Nephron progenitor cell (in vitro differentiated cells): ENCODE measurements at regions not wholly inside any gene's neighbourhood (a gene's known extent, or its start where the extent isn't known, plus 50 kb on each side); places are given as distances from the start of the nearest gene placed in this dataset.

Experiments
- DNase-seq: peaks from one replicate; pipeline ENCODE4 v3.0.0; 2021
- H3K27ac Mint-ChIP-seq: 2 replicates; pipeline ENCODE4 v1.8.0; 2021; ENCODE audit warnings: mild to moderate bottlenecking, moderate library complexity, mixed read lengths
- H3K27me3 Mint-ChIP-seq: 2 replicates; pipeline ENCODE4 v1.8.0; 2021; ENCODE audit warnings: mild to moderate bottlenecking, low read depth, mixed read lengths; ENCODE audit not compliant: poor library complexity
- H3K36me3 Mint-ChIP-seq: 2 replicates; pipeline ENCODE4 v1.8.0; 2021; ENCODE audit warnings: low read depth, mixed read lengths
- H3K4me1 Mint-ChIP-seq: 2 replicates; pipeline ENCODE4 v1.8.0; 2021; ENCODE audit warnings: mixed read lengths
- H3K4me3 Mint-ChIP-seq: 2 replicates; pipeline ENCODE4 v1.8.0; 2021; ENCODE audit warnings: mild to moderate bottlenecking, moderate library complexity, mixed read lengths
- H3K9me3 Mint-ChIP-seq: 2 replicates; pipeline ENCODE4 v1.8.0; 2021; ENCODE audit warnings: mild to moderate bottlenecking, moderate library complexity, mixed read lengths
- TF ChIP-seq, protein P1 (sequence below): fragments of 200-600 bp; sonication (generic); IDR thresholded peaks from 2 replicates; pipeline ENCODE4 v1.5.0; 2021; ENCODE audit warnings: antibody characterized with exemption

DNA sequence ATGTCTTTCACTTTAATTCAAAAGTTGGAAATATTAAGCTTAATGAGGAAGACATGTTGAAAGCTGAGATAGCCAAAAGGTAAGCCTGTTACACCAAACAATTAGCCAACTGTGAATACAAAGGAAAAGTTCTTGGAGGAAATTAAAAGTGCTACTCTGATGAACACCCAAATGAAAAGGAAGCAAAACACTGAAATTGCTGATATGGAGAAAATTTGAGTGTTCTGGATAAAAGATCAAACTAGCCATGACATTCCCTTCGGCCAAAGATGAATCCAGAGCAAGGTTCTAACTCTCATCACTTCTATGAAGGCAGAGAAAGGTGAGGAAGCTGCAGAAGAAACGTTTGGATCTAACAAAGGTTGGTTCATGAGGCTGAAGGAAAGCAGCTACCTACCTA lies 280.8 kb upstream of the BCHE start:
- Mint-ChIP-seq H3K9me3 (peaks cover 6% of the 10 kb centered on the region), H3K4me1 (no peaks in the 10 kb centered on the region), H3K27ac (no peak overlapping the region), H3K27me3 (no peaks in the 10 kb centered on the region), H3K36me3 (no peaks in the 10 kb centered on the region), H3K4me3 (no peak overlapping the region)
- DNase-seq, result no peak
- TF ChIP-seq, protein P1, sequence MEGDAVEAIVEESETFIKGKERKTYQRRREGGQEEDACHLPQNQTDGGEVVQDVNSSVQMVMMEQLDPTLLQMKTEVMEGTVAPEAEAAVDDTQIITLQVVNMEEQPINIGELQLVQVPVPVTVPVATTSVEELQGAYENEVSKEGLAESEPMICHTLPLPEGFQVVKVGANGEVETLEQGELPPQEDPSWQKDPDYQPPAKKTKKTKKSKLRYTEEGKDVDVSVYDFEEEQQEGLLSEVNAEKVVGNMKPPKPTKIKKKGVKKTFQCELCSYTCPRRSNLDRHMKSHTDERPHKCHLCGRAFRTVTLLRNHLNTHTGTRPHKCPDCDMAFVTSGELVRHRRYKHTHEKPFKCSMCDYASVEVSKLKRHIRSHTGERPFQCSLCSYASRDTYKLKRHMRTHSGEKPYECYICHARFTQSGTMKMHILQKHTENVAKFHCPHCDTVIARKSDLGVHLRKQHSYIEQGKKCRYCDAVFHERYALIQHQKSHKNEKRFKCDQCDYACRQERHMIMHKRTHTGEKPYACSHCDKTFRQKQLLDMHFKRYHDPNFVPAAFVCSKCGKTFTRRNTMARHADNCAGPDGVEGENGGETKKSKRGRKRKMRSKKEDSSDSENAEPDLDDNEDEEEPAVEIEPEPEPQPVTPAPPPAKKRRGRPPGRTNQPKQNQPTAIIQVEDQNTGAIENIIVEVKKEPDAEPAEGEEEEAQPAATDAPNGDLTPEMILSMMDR, result no peak

DNA sequence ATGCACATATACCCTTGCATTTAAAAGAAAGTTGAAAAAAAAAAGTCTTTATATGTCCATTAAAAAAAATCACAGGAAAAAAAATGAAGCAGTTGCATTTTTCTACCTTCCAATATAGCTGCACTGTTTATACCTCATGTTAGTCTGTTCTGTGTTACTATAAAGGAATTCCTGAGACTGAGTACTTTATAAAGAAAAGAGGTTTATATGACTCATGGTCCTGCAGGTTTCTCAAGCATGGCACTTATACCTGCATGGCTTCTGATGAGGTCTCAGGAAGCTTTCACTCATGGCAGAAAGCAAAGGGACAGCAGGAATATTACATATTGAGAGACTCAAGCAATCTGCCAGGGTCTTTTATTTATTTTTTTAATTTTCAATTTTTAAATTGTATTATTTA lies 277.2 kb upstream of the BCHE start:
- no peak overlapping the region for H3K4me3 Mint-ChIP-seq
- H3K4me1 Mint-ChIP-seq, result peaks cover 5% of the 10 kb centered on the region
- peaks cover 6% of the 10 kb centered on the region for H3K9me3 Mint-ChIP-seq
- TF ChIP-seq, protein P1, result no peak
- no peak overlapping the region for H3K27ac Mint-ChIP-seq
- H3K36me3 Mint-ChIP-seq, result no peaks in the 10 kb centered on the region
- no peaks in the 10 kb centered on the region for H3K27me3 Mint-ChIP-seq
- no peak for DNase-seq

DNA sequence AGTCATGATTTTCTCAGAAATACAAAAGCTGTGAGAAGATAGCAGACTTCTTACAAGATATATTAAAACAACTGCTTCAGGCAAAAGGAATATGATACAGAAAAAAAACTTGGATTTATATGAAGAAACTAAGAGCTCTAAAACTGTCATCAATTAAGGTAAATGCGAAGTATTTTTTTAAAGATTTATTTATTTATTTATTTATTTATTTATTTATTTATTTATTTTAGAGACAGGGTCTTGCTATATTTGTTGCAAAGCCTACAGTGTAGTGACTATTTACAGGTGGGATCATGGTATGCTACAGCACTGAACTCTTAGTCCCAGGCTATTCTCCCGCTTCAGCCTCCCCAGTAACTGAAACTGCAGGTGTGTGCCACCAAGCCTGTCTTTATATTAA lies 274.3 kb upstream of the BCHE start:
- TF ChIP-seq, protein P1, result no peak
- Mint-ChIP-seq H3K9me3 (no peaks in the 10 kb centered on the region), H3K27ac (no peak overlapping the region), H3K36me3 (no peaks in the 10 kb centered on the region), H3K4me1 (peaks cover 5% of the 10 kb centered on the region), H3K27me3 (peaks cover under 1% of the 10 kb centered on the region), H3K4me3 (no peak overlapping the region)
- no peak for DNase-seq

DNA sequence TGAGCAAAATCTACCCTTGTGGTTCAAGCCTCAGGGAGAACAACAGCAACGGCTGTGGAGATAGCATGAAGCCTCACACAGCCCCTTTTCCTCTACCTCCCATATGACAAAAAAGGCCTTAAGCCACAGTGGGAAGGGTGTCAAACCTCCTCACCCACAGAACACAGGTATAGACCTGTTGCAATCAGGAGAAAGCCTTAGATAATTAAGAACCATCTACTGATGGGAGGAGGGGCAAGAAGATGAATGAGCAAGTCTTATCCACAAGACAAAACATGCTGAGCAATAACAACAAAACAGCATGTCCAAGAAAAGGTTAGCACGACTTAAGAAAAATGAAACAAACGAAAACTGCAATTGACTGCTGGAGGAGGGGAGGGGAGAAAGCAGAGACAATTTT lies 272.9 kb upstream of the BCHE start:
- peaks cover 5% of the 10 kb centered on the region for H3K4me1 Mint-ChIP-seq
- H3K36me3 Mint-ChIP-seq, result no peaks in the 10 kb centered on the region
- no peak for DNase-seq
- H3K27ac Mint-ChIP-seq, result peak overlapping the region; percentile 43
- TF ChIP-seq, protein P1, result no peak
- no peak overlapping the region for H3K4me3 Mint-ChIP-seq
- no peaks in the 10 kb centered on the region for H3K9me3 Mint-ChIP-seq
- peaks cover 4% of the 10 kb centered on the region for H3K27me3 Mint-ChIP-seq

DNA sequence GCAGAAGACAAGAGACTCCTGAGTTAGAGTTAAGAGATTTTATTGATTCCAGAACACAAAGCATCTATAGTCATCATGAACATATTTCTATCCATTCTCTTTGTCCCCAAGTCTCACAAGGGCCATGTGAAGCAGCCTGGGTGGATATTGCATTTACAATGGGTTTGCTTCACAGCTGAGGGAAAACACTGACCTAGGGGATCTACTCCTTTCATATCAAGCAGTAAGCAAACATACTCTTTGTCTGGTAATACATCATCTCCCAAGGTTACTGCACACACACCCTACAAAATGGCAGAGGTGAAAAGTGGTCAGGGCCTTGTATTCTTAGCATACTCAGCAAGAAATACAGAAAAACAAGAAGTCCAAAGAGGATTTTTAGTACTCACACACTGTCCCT lies 267.7 kb upstream of the BCHE start:
- Mint-ChIP-seq H3K27me3 (peaks cover 4% of the 10 kb centered on the region), H3K4me3 (no peak overlapping the region), H3K36me3 (no peaks in the 10 kb centered on the region), H3K4me1 (no peaks in the 10 kb centered on the region), H3K9me3 (no peaks in the 10 kb centered on the region), H3K27ac (no peak overlapping the region)
- DNase-seq, result no peak
- TF ChIP-seq, protein P1, result no peak

DNA sequence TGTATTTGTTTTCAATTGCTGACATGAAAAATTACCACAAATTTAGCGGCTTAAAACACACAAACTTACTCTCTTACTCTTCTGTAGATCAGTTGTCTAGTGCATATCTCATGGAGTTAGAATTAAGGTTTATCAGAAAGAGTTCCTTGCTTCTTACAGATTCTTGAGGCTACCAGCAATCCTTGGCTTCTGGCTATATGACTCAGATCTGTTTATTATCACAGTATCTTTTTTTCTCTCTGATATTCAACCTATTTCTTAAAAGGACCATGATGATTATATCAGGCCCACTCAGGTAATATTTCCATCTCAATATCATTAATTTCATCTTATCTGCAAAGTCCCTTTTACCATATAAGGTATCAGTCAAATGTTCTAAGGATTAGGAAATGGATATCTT lies 263.5 kb upstream of the BCHE start:
- H3K9me3 Mint-ChIP-seq, result no peaks in the 10 kb centered on the region
- no peak overlapping the region for H3K27ac Mint-ChIP-seq
- no peak overlapping the region for H3K4me3 Mint-ChIP-seq
- TF ChIP-seq, protein P1, result no peak
- no peaks in the 10 kb centered on the region for H3K27me3 Mint-ChIP-seq
- DNase-seq, result no peak
- no peaks in the 10 kb centered on the region for H3K36me3 Mint-ChIP-seq
- no peaks in the 10 kb centered on the region for H3K4me1 Mint-ChIP-seq
